ENCODE measurements at regions not wholly inside any gene's neighbourhood (a gene's known extent, or its start where the extent isn't known, plus 50 kb on each side); places are given as distances from the start of the nearest gene placed in this dataset.
"Not testable (repeated sequence)": the region's sequence is repeated elsewhere in the genome, so short reads cannot be mapped to it uniquely, and the experiment has no call there.

- DNase-seq = no peak
- Histone ChIP-seq H3K27ac (no peak overlapping the region), H3K4me3 (no peak overlapping the region), H3K27me3 (no peaks in the 10 kb centered on the region), H3K4me1 (no peaks in the 10 kb centered on the region), H3K36me3 (no peaks in the 10 kb centered on the region), H3K9me3 (no peaks in the 10 kb centered on the region)
- intact Hi-C loops (cut with DNase I; ENCODE audit: low total_unique reads) = no loop called here
- TF ChIP-seq CTCF (IDR thresholded peaks at IDR 0.05) (no peak), POLR2A (IDR thresholded peaks at IDR 0.05) (no peak)
These were observed 133.0 kb upstream of the ATXN1 start for GRCh38 chr6:16894301-16894700.

GRCh38 chr6:16891110-16891509, 129.8 kb upstream of the ATXN1 start:
- H3K4me1 ChIP-seq; DNase-seq; H3K27ac ChIP-seq; H3K27me3 ChIP-seq; H3K4me3 ChIP-seq; intact Hi-C loops (cut with DNase I; ENCODE audit: low total_unique reads); H3K9me3 ChIP-seq; H3K36me3 ChIP-seq: not testable (repeated sequence)

GRCh38 chr6:16885411-16886160, 124.3 kb upstream of the ATXN1 start:
- no peaks in the 10 kb centered on the region for H3K27me3 ChIP-seq
- H3K36me3 ChIP-seq = no peaks in the 10 kb centered on the region
- H3K9me3 ChIP-seq = no peaks in the 10 kb centered on the region
- H3K27ac ChIP-seq = no peak overlapping the region
- no peaks in the 10 kb centered on the region for H3K4me1 ChIP-seq
- DNase-seq = no peak
- no peak overlapping the region for H3K4me3 ChIP-seq
- TF ChIP-seq POLR2A (IDR thresholded peaks at IDR 0.05) = no peak
- TF ChIP-seq CTCF (IDR thresholded peaks at IDR 0.05) = no peak
- intact Hi-C loops (cut with DNase I; ENCODE audit: low total_unique reads) = no loop called here

- no peaks in the 10 kb centered on the region for H3K9me3 ChIP-seq
- no peaks in the 10 kb centered on the region for H3K4me1 ChIP-seq
- TF ChIP-seq POLR2A (IDR thresholded peaks at IDR 0.05) (no peak), CTCF (IDR thresholded peaks at IDR 0.05) (no peak)
- no peak overlapping the region for H3K27ac ChIP-seq
- H3K4me3 ChIP-seq = no peak overlapping the region
- DNase-seq = no peak
- H3K27me3 ChIP-seq = no peaks in the 10 kb centered on the region
- intact Hi-C loops (cut with DNase I; ENCODE audit: low total_unique reads) = no loop called here
- H3K36me3 ChIP-seq = no peaks in the 10 kb centered on the region
These were observed 123.3 kb upstream of the ATXN1 start for GRCh38 chr6:16884526-16884925.

GRCh38 chr6:16883414-16883813, 122.2 kb upstream of the ATXN1 start:
- Histone ChIP-seq H3K27me3 (no peaks in the 10 kb centered on the region), H3K36me3 (no peaks in the 10 kb centered on the region), H3K4me1 (no peaks in the 10 kb centered on the region), H3K27ac (no peak overlapping the region), H3K9me3 (no peaks in the 10 kb centered on the region), H3K4me3 (no peak overlapping the region)
- intact Hi-C loops (cut with DNase I; ENCODE audit: low total_unique reads) = no loop called here
- no peak for TF ChIP-seq CTCF (IDR thresholded peaks at IDR 0.05)
- TF ChIP-seq POLR2A (IDR thresholded peaks at IDR 0.05) = no peak
- no peak for DNase-seq

- no peaks in the 10 kb centered on the region for H3K36me3 ChIP-seq
- no peak overlapping the region for H3K27ac ChIP-seq
- intact Hi-C loops (cut with DNase I; ENCODE audit: low total_unique reads) = no loop called here
- no peak for DNase-seq
- no peak overlapping the region for H3K4me3 ChIP-seq
- TF ChIP-seq CTCF (IDR thresholded peaks at IDR 0.05) (no peak), POLR2A (IDR thresholded peaks at IDR 0.05) (no peak)
- no peaks in the 10 kb centered on the region for H3K27me3 ChIP-seq
- H3K4me1 ChIP-seq = no peaks in the 10 kb centered on the region
- H3K9me3 ChIP-seq = no peaks in the 10 kb centered on the region
These were observed 121.0 kb upstream of the ATXN1 start for GRCh38 chr6:16882230-16882629.

- H3K9me3 ChIP-seq; intact Hi-C loops (cut with DNase I; ENCODE audit: low total_unique reads); H3K4me1 ChIP-seq; H3K27ac ChIP-seq; DNase-seq; H3K4me3 ChIP-seq; H3K27me3 ChIP-seq; H3K36me3 ChIP-seq: not testable (repeated sequence)
These were observed 115.6 kb upstream of the ATXN1 start for GRCh38 chr6:16876852-16877251.
